OCI-LY1 (cell line): ENCODE measurements at regions not wholly inside any gene's neighbourhood (a gene's known extent, or its start where the extent isn't known, plus 50 kb on each side); places are given as distances from the start of the nearest gene placed in this dataset.
"Not testable (repeated sequence)": the region's sequence is repeated elsewhere in the genome, so short reads cannot be mapped to it uniquely, and the experiment has no call there.

Experiments used
- EZH2 ChIP-seq: fragments of 200-600 bp; sonication (generic), shearing (Covaris generic); IDR thresholded peaks from 2 replicates; pipeline ENCODE4 v1.8.0; 2017; ENCODE audit warnings: borderline replicate concordance, mixed run types, mild to moderate bottlenecking, antibody characterized with exemption, low read length, moderate library complexity, mixed read lengths
- TF ChIP-seq, protein P1 (sequence below): fragments of 200-600 bp; sonication (generic), shearing (Covaris generic); IDR thresholded peaks from 2 replicates; pipeline ENCODE4 v1.5.1; 2017; ENCODE audit warnings: mild to moderate bottlenecking, antibody characterized with exemption, low read length, moderate library complexity, mixed read lengths

DNA sequence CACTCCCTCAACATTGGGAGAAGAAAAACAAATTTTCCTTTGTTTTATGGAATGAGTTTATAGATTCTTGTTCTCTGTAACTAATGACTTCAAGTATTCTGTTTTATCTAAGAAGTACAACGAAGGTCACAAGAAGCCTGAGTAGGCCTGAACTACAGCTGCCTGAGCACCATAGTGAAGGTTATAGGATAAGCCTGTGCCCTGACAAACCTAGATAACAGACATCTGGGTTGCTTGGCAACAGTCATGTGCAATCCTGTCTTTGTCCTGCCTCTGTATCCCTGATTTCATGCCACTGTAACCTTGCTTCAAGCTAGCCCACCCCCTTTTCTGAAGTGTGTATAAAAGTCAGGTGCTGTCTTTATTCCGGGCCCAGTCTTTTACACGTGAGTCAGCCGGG is 520.8 kb downstream of the KCNJ18 start:
- TF ChIP-seq, protein P1, sequence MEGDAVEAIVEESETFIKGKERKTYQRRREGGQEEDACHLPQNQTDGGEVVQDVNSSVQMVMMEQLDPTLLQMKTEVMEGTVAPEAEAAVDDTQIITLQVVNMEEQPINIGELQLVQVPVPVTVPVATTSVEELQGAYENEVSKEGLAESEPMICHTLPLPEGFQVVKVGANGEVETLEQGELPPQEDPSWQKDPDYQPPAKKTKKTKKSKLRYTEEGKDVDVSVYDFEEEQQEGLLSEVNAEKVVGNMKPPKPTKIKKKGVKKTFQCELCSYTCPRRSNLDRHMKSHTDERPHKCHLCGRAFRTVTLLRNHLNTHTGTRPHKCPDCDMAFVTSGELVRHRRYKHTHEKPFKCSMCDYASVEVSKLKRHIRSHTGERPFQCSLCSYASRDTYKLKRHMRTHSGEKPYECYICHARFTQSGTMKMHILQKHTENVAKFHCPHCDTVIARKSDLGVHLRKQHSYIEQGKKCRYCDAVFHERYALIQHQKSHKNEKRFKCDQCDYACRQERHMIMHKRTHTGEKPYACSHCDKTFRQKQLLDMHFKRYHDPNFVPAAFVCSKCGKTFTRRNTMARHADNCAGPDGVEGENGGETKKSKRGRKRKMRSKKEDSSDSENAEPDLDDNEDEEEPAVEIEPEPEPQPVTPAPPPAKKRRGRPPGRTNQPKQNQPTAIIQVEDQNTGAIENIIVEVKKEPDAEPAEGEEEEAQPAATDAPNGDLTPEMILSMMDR = not testable (repeated sequence)
- not testable (repeated sequence) for TF ChIP-seq EZH2
